ENCODE measurements at regions not wholly inside any gene's neighbourhood (a gene's known extent, or its start where the extent isn't known, plus 50 kb on each side); places are given as distances from the start of the nearest gene placed in this dataset.

GRCh38 chr13:76148926-76149325 is 512.8 kb downstream of the LMO7 start:
- ATAC-seq (replicated peaks in 1 of 4) = no peak
- no peak overlapping the region for H3K27ac ChIP-seq (ENCODE audit: low read length)
- H3K4me3 ChIP-seq (ENCODE audit: control insufficient read depth in 1 of 2, extremely low read depth in 1 of 2, low read length in 1 of 2) = no peak overlapping the region
- DNase-seq = no peak
- ChIA-PET CTCF (no interaction called here), POLR2A (no interaction called here)
- Mint-ChIP-seq H3K27me3 (no peaks in the 10 kb centered on the region), H3K27ac (no peak overlapping the region), H3K4me1 (no peaks in the 10 kb centered on the region), H3K9me3 (no peaks in the 10 kb centered on the region), H3K36me3 (no peaks in the 10 kb centered on the region), H3K4me3 (no peak overlapping the region)
- WGBS (ENCODE audit: insufficient coverage) = no CpG with 5 or more reads among the region's 3 CpGs
- no peaks in the 10 kb centered on the region for H3K27me3 ChIP-seq (replicated peaks in 1 of 2; ENCODE audit: control insufficient read depth in 2 of 2, extremely low read depth in 1 of 2, insufficient read depth in 2 of 2, low read length in 1 of 2)
- H3K9me3 ChIP-seq = no peaks in the 10 kb centered on the region
- H3K36me3 ChIP-seq (ENCODE audit: control insufficient read depth in 2 of 2, extremely low read depth in 1 of 2, insufficient read depth in 1 of 2, low read length in 1 of 2) = no peaks in the 10 kb centered on the region
- no peaks in the 10 kb centered on the region for H3K4me1 ChIP-seq (ENCODE audit: control insufficient read depth in 1 of 2, extremely low read depth in 1 of 2, insufficient read depth in 2 of 2, low read length in 2 of 2)

GRCh38 chr13:76148374-76148773 is 512.2 kb downstream of the LMO7 start:
- no peaks in the 10 kb centered on the region for H3K36me3 ChIP-seq (ENCODE audit: control insufficient read depth in 2 of 2, extremely low read depth in 1 of 2, insufficient read depth in 1 of 2, low read length in 1 of 2)
- CTCF ChIA-PET = no interaction called here
- Mint-ChIP-seq H3K27me3 (no peaks in the 10 kb centered on the region), H3K4me1 (no peaks in the 10 kb centered on the region), H3K36me3 (no peaks in the 10 kb centered on the region), H3K27ac (no peak overlapping the region), H3K9me3 (no peaks in the 10 kb centered on the region), H3K4me3 (no peak overlapping the region)
- no peaks in the 10 kb centered on the region for H3K27me3 ChIP-seq (replicated peaks in 1 of 2; ENCODE audit: control insufficient read depth in 2 of 2, extremely low read depth in 1 of 2, insufficient read depth in 2 of 2, low read length in 1 of 2)
- no peak overlapping the region for H3K27ac ChIP-seq (ENCODE audit: low read length)
- DNase-seq = no peak
- ATAC-seq (replicated peaks in 1 of 4) = no peak
- POLR2A ChIA-PET = no interaction called here
- no peak overlapping the region for H3K4me3 ChIP-seq (ENCODE audit: control insufficient read depth in 1 of 2, extremely low read depth in 1 of 2, low read length in 1 of 2)
- H3K9me3 ChIP-seq = no peaks in the 10 kb centered on the region
- no peaks in the 10 kb centered on the region for H3K4me1 ChIP-seq (ENCODE audit: control insufficient read depth in 1 of 2, extremely low read depth in 1 of 2, insufficient read depth in 2 of 2, low read length in 2 of 2)

GRCh38 chr13:76132532-76132931 is 496.4 kb downstream of the LMO7 start:
- no peak overlapping the region for H3K27ac Mint-ChIP-seq
- no peaks in the 10 kb centered on the region for H3K4me1 ChIP-seq (ENCODE audit: control insufficient read depth in 1 of 2, extremely low read depth in 1 of 2, insufficient read depth in 2 of 2, low read length in 2 of 2)
- no peaks in the 10 kb centered on the region for H3K4me1 Mint-ChIP-seq
- no peak overlapping the region for H3K27ac ChIP-seq (ENCODE audit: low read length)
- H3K36me3 ChIP-seq (ENCODE audit: control insufficient read depth in 2 of 2, extremely low read depth in 1 of 2, insufficient read depth in 1 of 2, low read length in 1 of 2) = no peaks in the 10 kb centered on the region
- 100% methylated on average over 1 of the region's 1 CpG for WGBS (ENCODE audit: insufficient coverage)
- ChIA-PET CTCF (no interaction called here), POLR2A (no interaction called here)
- no peaks in the 10 kb centered on the region for H3K36me3 Mint-ChIP-seq
- peaks cover 0 to 3% of the 10 kb centered on the region in 2 donors for H3K27me3 Mint-ChIP-seq
- no peak overlapping the region for H3K4me3 Mint-ChIP-seq
- H3K27me3 ChIP-seq (replicated peaks in 1 of 2; ENCODE audit: control insufficient read depth in 2 of 2, extremely low read depth in 1 of 2, insufficient read depth in 2 of 2, low read length in 1 of 2) = no peaks in the 10 kb centered on the region
- H3K9me3 Mint-ChIP-seq = peaks cover 0 to 7% (median 0%) of the 10 kb centered on the region in 3 donors
- ATAC-seq (replicated peaks in 1 of 4) (no peak), DNase-seq (no peak)
- H3K4me3 ChIP-seq (ENCODE audit: control insufficient read depth in 1 of 2, extremely low read depth in 1 of 2, low read length in 1 of 2) = no peak overlapping the region
- H3K9me3 ChIP-seq = no peaks in the 10 kb centered on the region

GRCh38 chr13:76131551-76131950 is 495.4 kb downstream of the LMO7 start:
- no peak overlapping the region for H3K27ac ChIP-seq (ENCODE audit: low read length)
- H3K36me3 ChIP-seq (ENCODE audit: control insufficient read depth in 2 of 2, extremely low read depth in 1 of 2, insufficient read depth in 1 of 2, low read length in 1 of 2) = no peaks in the 10 kb centered on the region
- Mint-ChIP-seq H3K4me1 (no peaks in the 10 kb centered on the region), H3K27me3 (peaks cover 0 to 3% of the 10 kb centered on the region in 2 donors), H3K4me3 (no peak overlapping the region), H3K9me3 (peaks cover 0 to under 1% (median 0%) of the 10 kb centered on the region in 3 donors), H3K27ac (no peak overlapping the region), H3K36me3 (no peaks in the 10 kb centered on the region)
- no peaks in the 10 kb centered on the region for H3K27me3 ChIP-seq (replicated peaks in 1 of 2; ENCODE audit: control insufficient read depth in 2 of 2, extremely low read depth in 1 of 2, insufficient read depth in 2 of 2, low read length in 1 of 2)
- no peaks in the 10 kb centered on the region for H3K9me3 ChIP-seq
- DNase-seq (no peak), ATAC-seq (replicated peaks in 1 of 4) (no peak)
- no peak overlapping the region for H3K4me3 ChIP-seq (ENCODE audit: control insufficient read depth in 1 of 2, extremely low read depth in 1 of 2, low read length in 1 of 2)
- H3K4me1 ChIP-seq (ENCODE audit: control insufficient read depth in 1 of 2, extremely low read depth in 1 of 2, insufficient read depth in 2 of 2, low read length in 2 of 2) = no peaks in the 10 kb centered on the region
- ChIA-PET POLR2A (no interaction called here), CTCF (no interaction called here)
- 85% methylated on average over 1 of the region's 7 CpGs for WGBS (ENCODE audit: insufficient coverage)

- no peak for DNase-seq
- H3K27me3 Mint-ChIP-seq = peaks cover 0 to 3% of the 10 kb centered on the region in 2 donors
- H3K9me3 ChIP-seq = no peaks in the 10 kb centered on the region
- ChIA-PET POLR2A (no interaction called here), CTCF (no interaction called here)
- no peak overlapping the region for H3K27ac Mint-ChIP-seq
- H3K9me3 Mint-ChIP-seq = no peaks in the 10 kb centered on the region
- no peak overlapping the region for H3K4me3 ChIP-seq (ENCODE audit: control insufficient read depth in 1 of 2, extremely low read depth in 1 of 2, low read length in 1 of 2)
- no peaks in the 10 kb centered on the region for H3K36me3 ChIP-seq (ENCODE audit: control insufficient read depth in 2 of 2, extremely low read depth in 1 of 2, insufficient read depth in 1 of 2, low read length in 1 of 2)
- H3K36me3 Mint-ChIP-seq = no peaks in the 10 kb centered on the region
- H3K4me3 Mint-ChIP-seq = no peak overlapping the region
- no peak for ATAC-seq (replicated peaks in 1 of 4)
- H3K27me3 ChIP-seq (replicated peaks in 1 of 2; ENCODE audit: control insufficient read depth in 2 of 2, extremely low read depth in 1 of 2, insufficient read depth in 2 of 2, low read length in 1 of 2) = no peaks in the 10 kb centered on the region
- no peak overlapping the region for H3K27ac ChIP-seq (ENCODE audit: low read length)
- H3K4me1 ChIP-seq (ENCODE audit: control insufficient read depth in 1 of 2, extremely low read depth in 1 of 2, insufficient read depth in 2 of 2, low read length in 2 of 2) = no peaks in the 10 kb centered on the region
- no peaks in the 10 kb centered on the region for H3K4me1 Mint-ChIP-seq
- WGBS (ENCODE audit: insufficient coverage) = 100% methylated on average over 2 of the region's 6 CpGs
Observed at GRCh38 chr13:76129305-76130000, 493.3 kb downstream of the LMO7 start.

- ATAC-seq (replicated peaks in 1 of 4) (no peak), DNase-seq (no peak)
- ChIA-PET CTCF (interaction anchor here in 1 of 2 donors (0.5 kb wide), 1 partner anchor 99 kb away, joined by 3 read pairs; no protein-coding TSS in a partner anchor), POLR2A (no interaction called here)
- Mint-ChIP-seq H3K4me3 (no peak overlapping the region), H3K4me1 (no peaks in the 10 kb centered on the region), H3K9me3 (peaks cover 0 to 12% (median 8%) of the 10 kb centered on the region in 3 donors), H3K27ac (no peak overlapping the region), H3K36me3 (no peaks in the 10 kb centered on the region), H3K27me3 (peaks cover 0 to 3% of the 10 kb centered on the region in 2 donors)
- H3K27ac ChIP-seq (ENCODE audit: low read length) = no peak overlapping the region
- H3K4me3 ChIP-seq (ENCODE audit: control insufficient read depth in 1 of 2, extremely low read depth in 1 of 2, low read length in 1 of 2) = no peak overlapping the region
- H3K27me3 ChIP-seq (replicated peaks in 1 of 2; ENCODE audit: control insufficient read depth in 2 of 2, extremely low read depth in 1 of 2, insufficient read depth in 2 of 2, low read length in 1 of 2) = no peaks in the 10 kb centered on the region
- H3K9me3 ChIP-seq = no peaks in the 10 kb centered on the region
- H3K36me3 ChIP-seq (ENCODE audit: control insufficient read depth in 2 of 2, extremely low read depth in 1 of 2, insufficient read depth in 1 of 2, low read length in 1 of 2) = no peaks in the 10 kb centered on the region
- H3K4me1 ChIP-seq (ENCODE audit: control insufficient read depth in 1 of 2, extremely low read depth in 1 of 2, insufficient read depth in 2 of 2, low read length in 2 of 2) = no peaks in the 10 kb centered on the region
Observed at GRCh38 chr13:76127922-76128321, 491.8 kb downstream of the LMO7 start.

- no peaks in the 10 kb centered on the region for H3K36me3 ChIP-seq (ENCODE audit: control insufficient read depth in 2 of 2, extremely low read depth in 1 of 2, insufficient read depth in 1 of 2, low read length in 1 of 2)
- H3K9me3 ChIP-seq = no peaks in the 10 kb centered on the region
- H3K27ac Mint-ChIP-seq = no peak overlapping the region
- no peaks in the 10 kb centered on the region for H3K27me3 ChIP-seq (replicated peaks in 1 of 2; ENCODE audit: control insufficient read depth in 2 of 2, extremely low read depth in 1 of 2, insufficient read depth in 2 of 2, low read length in 1 of 2)
- DNase-seq (no peak), ATAC-seq (replicated peaks in 1 of 4) (no peak)
- no peak overlapping the region for H3K27ac ChIP-seq (ENCODE audit: low read length)
- H3K9me3 Mint-ChIP-seq = peaks cover 6 to 36% (median 20%) of the 10 kb centered on the region in 3 donors
- ChIA-PET CTCF (no interaction called here), POLR2A (no interaction called here)
- no peaks in the 10 kb centered on the region for H3K4me1 Mint-ChIP-seq
- no peaks in the 10 kb centered on the region for H3K27me3 Mint-ChIP-seq
- no peak overlapping the region for H3K4me3 ChIP-seq (ENCODE audit: control insufficient read depth in 1 of 2, extremely low read depth in 1 of 2, low read length in 1 of 2)
- H3K4me1 ChIP-seq (ENCODE audit: control insufficient read depth in 1 of 2, extremely low read depth in 1 of 2, insufficient read depth in 2 of 2, low read length in 2 of 2) = no peaks in the 10 kb centered on the region
- H3K4me3 Mint-ChIP-seq = no peak overlapping the region
- H3K36me3 Mint-ChIP-seq = no peaks in the 10 kb centered on the region
Observed at GRCh38 chr13:76123548-76123947, 487.4 kb downstream of the LMO7 start.
